GM21381 (cell line): ENCODE measurements at regions not wholly inside any gene's neighbourhood (a gene's known extent, or its start where the extent isn't known, plus 50 kb on each side); places are given as distances from the start of the nearest gene placed in this dataset.
"Not testable (repeated sequence)": the region's sequence is repeated elsewhere in the genome, so short reads cannot be mapped to it uniquely, and the experiment has no call there.

Source experiments
- ATAC-seq: cut with Tn5 transposase; IDR thresholded peaks from one replicate; pipeline ENCODE4 v1.9.1; 2021; ENCODE audit warnings: mild to moderate bottlenecking, moderate library complexity; ENCODE audit not compliant: unreplicated experiment

DNA sequence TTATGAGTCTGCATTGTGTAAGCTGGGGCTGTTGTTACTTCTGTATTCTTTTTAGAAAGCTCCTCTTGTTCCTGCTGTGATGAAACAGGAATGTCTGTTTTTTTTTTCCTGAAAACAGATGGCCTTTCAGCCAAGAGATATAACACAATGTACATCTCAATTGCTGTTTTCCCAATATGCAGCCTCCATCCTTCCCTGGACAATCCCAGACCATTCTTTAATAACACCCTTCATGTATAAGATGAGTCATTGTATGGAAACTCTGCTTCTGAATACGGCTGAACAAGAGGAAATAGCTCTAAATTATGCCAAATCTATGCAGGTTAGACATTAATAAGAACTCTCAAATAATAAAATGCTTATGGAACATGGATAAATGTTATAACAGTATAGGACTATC is 60.2 kb upstream of the LRRC4C start:
- no peak for ATAC-seq

DNA sequence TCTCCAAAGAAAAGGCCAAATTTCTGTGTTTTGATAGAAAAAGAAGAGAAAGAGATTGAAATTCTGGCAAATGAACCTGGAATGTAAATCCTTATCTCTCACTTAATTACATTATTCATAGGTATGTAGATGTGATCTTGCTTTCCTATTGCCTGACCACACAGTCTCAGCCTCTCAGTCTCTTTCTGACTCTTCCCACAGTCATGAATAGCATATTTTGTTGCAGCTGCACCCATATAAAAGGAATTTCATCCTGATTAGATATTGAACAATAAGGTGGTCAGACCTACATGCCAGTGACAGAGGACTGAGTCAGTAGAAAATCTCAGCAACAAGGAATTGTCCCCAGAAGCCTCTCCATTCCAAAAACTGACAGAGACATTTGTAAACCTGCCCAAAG is 62.9 kb upstream of the LRRC4C start:
- no peak for ATAC-seq

DNA sequence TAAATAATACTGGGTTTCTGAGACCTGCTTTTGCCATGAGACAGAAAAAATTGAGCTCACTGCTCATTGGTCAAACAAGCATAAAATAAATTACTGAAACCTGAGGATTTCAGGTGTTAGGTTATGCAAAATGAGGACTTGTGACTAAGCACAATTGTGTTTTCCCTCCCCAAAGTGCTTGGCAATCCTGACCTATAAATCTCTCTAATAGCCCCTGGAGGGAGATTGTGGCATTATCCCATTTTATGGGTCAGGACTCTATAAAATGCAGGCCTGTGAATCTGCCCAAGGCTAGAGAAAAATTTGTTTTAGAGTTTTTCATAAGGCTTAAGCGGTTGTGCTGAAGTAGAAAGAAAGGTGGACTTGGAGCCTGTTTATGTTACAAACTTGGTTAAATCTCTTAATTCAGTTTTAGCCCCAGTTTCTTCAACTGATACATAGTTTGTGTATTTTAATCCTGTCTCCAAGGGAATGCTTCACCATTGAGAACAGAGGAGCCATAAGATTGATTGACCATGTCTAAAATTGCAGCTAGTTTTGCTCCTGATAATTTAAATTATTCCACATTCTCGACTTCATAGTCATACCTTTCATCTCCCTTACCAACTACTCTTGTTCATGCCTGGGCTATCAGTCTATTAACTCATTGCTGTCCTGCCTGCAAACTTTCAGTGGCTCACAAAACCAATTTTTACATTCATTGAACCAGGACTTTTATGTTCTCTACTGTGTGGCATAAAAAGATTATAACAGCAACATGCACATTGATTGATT is 63.6 kb upstream of the LRRC4C start:
- ATAC-seq: no peak

DNA sequence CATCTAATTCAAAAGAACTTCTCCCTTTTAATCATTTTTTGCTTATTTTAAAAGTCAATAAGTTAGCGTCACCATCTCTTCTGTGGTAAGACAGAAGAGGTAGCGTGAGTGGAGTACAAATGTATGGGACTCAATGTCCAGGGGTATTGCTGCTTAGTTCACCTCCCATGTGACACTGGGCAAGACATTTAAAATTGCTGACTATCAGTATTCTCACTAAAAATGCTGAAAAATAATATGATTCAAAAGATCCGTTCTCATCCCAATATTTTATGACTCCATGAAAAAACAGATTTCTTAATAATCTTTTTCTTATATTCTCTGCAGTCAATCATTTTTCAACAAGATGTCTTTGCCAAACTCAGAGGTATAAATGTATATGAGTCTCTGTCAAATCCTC is 68.1 kb upstream of the LRRC4C start:
- ATAC-seq: no peak

DNA sequence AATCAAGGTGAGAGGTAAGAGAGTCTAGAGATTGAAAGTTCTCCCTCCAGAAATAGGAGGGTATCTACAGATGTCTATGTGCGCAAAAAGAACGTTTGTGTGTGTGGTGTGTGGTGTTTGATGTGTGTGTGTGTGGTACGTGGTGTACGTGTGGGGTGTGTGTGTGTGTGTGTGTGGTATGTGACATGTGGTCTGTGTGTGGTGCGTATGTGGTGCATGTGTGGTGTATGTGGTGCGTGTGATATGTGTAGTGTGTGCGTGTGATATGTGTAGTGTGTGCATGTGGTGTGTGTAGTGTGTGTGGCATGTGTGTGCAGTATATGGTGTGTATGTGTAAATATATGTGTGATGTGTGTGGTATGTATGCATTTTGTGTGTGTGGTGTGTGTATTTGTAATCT is 73.0 kb upstream of the LRRC4C start:
- ATAC-seq: no peak

DNA sequence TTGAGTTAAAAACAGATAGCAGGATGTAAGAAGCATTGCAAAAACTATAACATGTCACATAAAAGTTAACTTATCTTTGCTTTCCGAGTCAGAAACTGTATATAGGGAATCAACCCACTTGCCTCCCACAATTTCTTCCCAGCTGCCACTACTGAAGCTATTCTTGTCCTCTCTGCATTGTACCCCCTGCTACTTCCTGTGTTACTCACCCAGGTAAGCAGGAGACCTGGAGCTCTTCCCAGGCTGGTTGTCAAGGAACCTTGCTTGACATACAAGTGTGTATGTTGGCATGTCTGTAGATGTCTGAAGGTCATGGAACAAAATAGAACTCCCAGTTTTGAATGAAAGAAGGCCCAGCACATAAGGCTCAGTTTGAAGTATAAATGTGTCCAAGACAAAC is 74.3 kb upstream of the LRRC4C start:
- ATAC-seq: no peak

DNA sequence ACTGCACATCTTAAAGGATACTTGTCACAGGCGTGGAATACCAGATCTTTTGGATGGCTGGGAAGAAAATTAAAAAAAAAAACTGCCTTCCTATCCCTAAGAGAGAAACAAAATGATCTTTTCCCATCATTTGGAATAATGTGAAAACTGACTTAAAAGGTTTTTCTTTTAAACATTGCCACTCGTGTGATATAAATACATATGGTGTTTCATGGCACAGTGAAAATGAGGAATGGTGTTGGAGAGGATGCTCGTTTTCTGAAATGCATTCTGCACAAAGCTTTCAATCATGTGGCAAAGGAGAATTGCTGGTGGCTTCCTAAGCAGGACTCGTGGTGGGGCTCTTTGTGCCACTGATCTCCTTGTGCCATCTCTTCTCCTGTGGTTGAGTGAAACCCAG is 74.9 kb upstream of the LRRC4C start:
- ATAC-seq: no peak

DNA sequence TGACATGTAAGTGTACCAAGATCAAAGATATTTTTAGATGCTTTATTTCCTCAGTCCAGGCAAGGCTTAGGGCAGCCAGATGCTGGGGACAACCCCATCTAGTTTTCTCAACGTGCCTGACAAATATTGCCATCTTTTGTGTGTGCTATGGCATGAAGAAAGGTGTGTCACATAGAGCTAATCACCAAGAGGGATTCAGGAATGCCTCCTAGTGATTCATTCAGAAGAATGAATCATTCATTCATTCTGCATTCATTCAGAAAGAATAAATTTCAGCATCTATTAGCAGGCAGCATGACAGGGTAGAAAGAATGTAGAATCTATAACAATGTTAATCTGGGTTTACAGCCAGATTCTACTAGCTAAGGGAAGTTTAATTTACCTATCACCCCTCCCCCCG is 75.4 kb upstream of the LRRC4C start:
- ATAC-seq: no peak

DNA sequence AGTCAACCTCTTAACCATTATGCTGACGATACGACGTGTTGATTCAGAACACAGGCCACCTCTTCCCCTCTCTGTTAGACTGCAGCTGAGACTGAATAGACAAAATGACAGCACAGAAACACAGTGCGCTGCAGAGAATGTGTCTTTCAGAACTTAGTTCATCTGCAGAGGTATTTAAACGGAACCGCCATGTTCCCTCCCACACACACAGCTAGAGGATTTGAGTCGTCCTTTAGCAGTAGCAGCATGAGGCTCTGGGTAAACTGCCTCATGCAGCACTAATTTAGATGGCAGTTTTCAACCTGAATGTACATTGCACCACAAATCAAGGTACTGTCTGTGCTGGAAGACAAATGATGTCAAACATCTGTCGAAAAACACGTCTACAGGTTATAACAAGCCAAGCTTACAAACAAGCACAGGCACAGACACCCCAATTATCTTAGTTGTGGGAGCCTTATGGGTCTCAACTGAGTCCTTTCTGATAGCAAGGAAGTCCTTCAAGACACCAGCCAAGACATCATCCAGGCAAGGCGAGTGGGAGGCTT is 76.6 kb upstream of the LRRC4C start:
- no peak for ATAC-seq

DNA sequence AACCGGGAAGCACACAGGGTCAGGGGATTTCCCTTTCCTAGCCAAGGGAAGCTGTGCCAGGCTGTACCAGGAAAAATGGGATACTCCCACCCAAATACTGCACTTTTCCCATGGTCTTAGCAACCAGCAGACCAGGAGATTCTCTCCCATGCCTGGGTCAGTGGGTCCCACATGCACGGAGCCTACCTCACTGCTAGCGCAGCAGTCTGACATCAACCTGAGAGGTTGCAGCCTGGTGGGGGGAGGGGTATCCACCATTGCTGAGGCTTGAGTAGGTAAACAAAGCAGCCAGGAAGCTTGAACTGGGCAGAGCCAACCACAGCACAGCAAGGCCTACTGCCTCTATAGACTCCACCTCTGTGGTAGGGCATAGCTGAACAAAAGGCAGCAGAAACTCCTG is 85.5 kb upstream of the LRRC4C start:
- ATAC-seq: not testable (repeated sequence)

DNA sequence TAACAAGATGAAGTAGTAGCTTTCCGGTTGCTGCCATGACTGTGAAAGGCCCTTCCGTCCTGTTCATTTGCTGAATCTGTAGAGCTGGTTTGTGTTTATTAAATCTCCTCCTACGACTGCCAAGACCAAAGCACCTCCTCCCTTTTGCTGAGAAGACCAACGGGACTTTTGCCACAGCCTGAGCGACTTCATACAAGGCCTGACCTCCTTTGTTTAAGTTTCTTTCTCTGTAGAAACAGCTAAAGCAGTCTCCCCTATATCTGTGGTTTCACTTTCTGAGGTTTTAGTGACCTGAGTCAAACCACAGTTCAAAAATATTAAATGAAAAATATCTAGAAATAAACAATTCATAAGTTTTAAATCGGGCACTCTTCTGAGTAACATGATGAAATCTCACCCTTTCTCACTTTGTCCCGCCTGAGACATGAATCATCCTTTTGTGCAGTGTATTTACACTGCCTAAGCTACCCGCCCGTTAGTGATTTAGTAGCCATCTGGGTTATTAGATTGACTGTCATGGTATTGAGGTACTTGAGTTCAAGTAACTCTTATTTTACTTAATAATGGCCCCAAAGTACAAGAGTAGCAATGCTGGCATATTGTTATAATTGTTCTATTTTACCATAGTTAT is 119.1 kb upstream of the LRRC4C start:
- ATAC-seq: no peak

DNA sequence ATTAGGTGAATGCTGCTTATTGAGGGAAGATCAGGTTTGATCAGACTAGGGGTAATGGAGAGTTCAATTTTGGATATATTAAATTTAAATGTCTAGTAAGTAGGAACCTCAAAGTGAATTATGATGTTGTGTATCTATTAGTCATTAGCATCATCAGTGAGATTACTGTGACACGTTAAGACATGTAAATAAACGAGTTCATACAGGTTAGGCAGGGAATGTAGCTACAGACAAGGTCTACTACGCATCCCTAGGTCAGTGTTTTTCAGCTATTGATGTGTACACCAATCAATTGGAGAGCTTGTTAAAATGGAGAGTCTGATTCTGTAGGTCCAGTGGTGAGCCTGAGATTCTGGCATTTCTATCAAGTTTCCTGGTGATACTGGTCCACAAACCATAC is 120.1 kb upstream of the LRRC4C start:
- no peak for ATAC-seq

DNA sequence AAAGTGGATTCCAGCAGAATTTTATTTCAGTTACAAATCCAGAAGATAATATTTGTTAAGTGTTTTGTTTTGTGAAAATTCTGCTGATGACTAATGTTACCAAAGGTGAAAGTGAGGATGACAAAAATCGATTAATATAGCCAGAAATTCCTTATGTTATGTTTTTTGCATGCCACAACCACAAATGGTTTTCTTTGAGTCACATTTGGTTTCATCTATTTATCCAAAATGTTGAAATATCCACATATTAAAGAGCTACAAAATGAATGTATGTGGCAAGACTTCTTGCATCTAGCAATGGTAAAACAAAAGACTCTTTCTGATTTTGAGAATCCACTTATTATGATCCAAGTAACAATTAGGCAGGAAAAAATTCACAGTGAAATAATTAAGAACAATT is 150.1 kb upstream of the LRRC4C start:
- ATAC-seq: no peak

DNA sequence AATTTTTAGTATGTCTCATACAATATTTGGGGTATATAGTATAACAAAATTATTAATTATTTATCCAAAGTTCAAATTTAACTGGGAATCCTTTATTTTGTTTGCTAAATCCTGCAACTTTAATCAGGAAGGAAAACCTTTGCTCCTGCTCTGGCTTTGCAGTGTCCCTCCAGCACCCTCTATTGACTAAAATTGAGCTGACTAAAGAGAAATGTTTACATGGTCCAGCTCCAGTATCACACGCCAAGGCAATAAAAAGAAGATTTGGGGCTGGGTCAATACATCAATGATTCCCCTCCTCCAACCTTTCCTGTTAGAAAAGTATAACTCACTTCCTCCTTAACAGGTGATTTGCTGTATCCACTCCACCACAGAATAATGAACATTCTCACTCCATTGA is 153.0 kb upstream of the LRRC4C start:
- ATAC-seq: no peak

DNA sequence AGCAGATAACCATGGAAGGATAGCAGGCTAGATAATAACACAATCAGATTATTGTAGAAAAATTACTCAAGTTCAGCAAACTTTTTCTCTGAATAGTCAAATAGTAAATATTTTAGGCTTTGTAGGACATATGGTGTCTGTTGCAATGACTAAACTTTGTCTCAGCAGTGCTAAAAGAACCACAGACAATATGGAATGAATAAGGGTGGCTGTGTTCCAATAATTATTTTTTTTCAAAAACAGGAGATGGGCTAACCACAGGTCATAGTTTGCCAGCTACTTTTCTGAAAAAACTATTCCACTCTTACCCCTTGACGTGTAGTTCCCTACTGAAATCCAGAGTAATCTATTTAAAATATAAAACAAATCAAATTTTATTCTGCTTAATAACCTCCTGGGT is 153.9 kb upstream of the LRRC4C start:
- no peak for ATAC-seq

DNA sequence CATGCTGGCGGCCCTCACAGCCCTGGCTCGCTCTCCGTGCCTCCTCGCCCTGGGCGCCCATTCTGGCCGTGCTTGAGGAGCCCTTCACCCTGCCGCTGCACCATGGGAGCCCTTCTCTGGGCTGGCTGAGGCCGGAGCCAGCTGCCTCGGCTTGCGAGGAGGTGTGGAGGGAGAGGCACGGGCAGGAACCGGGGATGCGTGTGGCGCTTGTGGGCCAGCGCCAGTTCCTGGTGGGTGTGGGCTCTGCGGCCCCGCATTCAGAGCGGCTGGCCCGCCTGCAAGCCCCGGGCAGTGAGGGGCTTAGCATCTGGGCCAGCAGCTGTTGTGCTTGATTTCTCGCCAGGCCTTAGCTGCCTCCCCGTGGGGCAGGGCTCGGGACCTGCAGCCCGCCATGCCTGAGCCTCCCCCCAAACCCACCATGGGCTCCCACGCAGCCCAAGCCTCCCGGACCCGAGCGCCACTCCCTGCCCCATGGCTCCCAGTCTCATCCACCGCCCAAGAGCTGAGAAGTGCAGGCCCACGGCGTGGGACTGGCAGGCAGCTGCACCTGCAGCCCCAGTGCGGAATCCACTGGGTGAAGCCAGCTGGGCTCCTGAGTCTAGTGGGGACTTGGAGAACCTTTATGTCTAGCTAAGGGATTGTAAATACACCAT is 163.4 kb upstream of the LRRC4C start:
- ATAC-seq: no peak

DNA sequence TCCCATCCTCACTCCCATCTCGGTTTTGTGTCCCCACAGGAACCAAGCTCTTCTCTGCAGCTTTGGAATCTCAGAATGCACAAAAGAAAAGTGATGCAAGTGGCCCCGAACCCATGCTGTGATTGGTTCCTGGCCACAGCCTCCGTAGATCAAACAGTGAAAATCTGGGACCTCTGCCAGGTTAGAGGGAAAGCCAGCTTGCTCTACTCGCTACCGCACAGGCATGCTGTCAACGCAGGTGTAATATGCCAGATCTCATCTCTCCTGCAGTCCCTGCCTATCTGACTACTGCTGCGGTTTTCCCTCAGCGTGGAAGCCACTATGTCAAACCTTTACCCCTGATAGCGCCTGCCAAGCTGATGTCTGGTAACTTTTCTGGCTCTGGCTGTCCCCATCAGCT is 200.5 kb upstream of the LRRC4C start:
- ATAC-seq: no peak

DNA sequence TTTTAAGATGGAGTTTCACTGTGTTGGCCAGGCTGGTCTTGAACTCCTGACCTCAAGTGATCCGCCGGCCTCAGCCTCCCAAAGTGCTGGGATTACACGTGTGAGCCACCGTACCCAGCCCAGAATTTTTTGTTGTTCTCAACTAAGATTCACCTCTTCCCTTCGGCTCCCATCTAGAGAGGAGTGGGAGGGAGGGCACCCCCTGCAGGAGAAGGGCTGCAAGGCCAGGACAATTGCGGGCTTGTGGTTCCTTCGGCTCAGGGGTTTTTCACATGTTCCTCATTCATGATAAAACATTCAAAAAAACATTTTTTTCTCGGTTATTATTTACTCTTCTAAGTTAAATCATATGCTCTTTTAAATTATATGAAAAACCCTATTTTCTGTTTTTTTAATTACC is 201.1 kb upstream of the LRRC4C start:
- ATAC-seq: no peak

DNA sequence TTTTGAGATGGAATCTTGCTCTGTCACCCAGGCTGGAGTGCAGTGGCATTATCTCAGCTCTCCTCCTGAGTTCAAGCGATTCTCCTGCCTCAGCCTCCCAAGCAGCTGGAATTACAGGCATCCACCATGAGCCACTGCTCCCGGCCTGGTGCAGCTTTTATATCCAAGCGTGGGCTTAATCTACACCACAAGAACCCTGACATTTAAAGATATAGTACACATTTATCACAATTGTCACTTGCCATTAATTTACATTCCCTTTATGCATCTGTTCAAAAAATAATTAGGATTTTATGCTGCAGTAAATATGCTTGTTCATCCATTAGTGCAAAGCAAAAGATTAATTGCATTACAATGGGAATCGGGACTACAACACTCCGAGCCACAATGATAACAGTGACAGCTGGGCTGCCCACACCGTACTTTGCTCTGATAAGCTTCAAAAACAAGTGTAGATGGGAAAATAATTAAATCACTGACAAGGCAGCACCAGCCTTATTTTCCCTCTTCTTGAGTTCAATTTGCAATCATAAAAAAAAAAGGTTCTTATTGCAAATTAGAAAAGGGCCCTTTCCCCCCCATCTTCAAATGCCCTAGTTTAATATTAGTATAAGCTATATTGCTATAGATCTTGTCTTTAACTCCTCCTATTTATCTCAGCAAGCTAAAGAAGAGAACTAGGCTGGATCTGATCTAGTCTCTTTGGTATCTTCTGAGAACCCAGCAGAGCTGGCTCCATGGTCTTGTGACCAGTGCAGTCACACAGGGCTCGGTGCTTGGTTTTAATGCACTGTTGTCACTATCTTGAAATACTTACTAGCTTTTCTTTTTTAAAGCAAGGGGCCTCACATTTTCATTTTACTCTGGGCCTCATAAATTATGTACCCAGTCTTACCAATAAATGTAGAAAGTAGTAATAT is 206.2 kb upstream of the LRRC4C start:
- ATAC-seq: no peak

DNA sequence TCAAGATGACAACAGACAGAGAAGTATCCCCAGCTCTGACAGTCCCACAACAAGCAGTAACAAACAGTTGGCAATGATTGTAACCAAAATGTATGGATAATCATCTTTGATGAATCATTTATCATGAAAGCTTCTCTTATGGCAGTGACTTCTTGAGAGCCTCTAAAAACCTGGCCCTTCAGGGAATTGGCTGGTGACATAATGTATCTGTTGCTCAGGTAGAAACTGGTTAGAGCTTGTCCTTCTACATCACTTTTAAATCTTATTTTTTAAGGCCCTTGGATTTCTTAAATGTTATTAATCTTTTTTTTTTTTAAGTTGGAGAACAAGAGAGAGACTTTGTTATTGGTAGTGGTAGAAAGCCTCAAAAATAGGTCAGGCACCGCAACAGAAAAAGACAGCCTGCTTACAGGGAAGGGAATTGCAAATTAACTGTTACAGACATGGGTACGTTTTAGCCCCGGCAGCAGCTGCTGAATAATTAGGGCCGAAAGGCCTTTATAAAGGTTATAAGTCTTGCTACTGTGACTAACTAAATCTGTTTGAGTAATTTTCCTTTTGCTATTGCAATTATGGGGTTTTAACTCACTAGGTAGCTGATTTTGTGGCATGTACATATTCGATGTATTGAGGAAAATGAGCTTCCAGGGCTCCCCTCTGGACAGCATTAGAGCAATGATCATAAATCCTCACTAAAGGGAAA is 207.7 kb upstream of the LRRC4C start:
- ATAC-seq: no peak
